ENCODE measurements at regions not wholly inside any gene's neighbourhood (a gene's known extent, or its start where the extent isn't known, plus 50 kb on each side); places are given as distances from the start of the nearest gene placed in this dataset.
"Not testable (repeated sequence)": the region's sequence is repeated elsewhere in the genome, so short reads cannot be mapped to it uniquely, and the experiment has no call there.

DNA sequence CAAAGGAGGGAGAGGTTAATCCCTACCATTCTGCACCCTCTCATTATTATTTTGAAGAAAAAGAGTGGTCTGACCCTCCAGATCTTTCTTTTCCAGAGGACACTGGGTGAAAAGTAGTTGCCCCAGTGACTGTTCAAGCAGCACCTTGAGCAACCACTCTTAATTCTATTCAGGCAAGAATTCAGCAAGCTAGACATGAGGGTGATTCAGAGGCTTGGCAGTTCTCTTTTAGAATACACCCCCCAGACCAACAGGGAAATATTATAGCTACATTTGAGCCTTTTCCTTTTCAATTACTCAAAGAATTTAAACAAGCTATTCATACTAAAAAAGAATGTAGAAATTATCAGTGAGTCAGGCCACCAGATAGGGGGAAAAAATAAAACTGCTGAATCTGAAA lies 178.3 kb downstream of the MRPS30 start:
- Mint-ChIP-seq H3K4me3 (no peak overlapping the region), H3K27me3 (no peaks in the 10 kb centered on the region), H3K27ac (no peak overlapping the region), H3K4me1 (no peaks in the 10 kb centered on the region), H3K36me3 (ENCODE audit: low read depth) (no peaks in the 10 kb centered on the region), H3K9me3 (ENCODE audit: low read depth) (peaks cover 32% of the 10 kb centered on the region)
- no peak for ATAC-seq
- intact Hi-C loops (cut with DNase I, micrococcal nuclease), result no loop called here
- CTCF ChIA-PET, result interaction anchor here (0.7 kb wide), 1 partner anchor 776 kb away, joined by 3 read pairs; no protein-coding TSS in a partner anchor
- DNase-seq, result no peak
- POLR2A ChIA-PET, result no interaction called here

DNA sequence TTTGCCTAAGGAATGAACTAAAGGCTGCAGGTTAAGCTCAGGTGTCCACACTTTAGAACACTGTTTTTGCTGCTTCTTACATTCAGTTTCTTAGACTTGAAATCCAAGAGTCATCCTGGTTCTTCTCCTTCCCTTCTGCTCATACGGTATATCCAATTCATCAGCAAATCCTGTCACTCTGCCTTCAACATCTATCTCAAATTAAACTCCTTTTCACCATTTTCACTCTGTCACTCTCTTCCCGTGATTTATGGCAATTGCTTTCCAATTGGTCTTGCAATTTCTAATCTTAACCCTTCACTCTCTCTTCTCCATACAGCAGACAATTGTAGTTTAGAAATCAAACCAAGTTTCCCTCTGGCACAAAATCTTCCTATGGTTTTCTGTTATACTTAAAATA lies 182.9 kb downstream of the MRPS30 start:
- Mint-ChIP-seq H3K9me3 (ENCODE audit: low read depth) (peaks cover 17% of the 10 kb centered on the region), H3K36me3 (ENCODE audit: low read depth) (no peaks in the 10 kb centered on the region), H3K27me3 (no peaks in the 10 kb centered on the region), H3K4me1 (no peaks in the 10 kb centered on the region), H3K4me3 (no peak overlapping the region), H3K27ac (no peak overlapping the region)
- POLR2A ChIA-PET, result no interaction called here
- DNase-seq, result no peak
- intact Hi-C loops (cut with DNase I, micrococcal nuclease), result no loop called here
- CTCF ChIA-PET, result no interaction called here
- no peak for ATAC-seq

DNA sequence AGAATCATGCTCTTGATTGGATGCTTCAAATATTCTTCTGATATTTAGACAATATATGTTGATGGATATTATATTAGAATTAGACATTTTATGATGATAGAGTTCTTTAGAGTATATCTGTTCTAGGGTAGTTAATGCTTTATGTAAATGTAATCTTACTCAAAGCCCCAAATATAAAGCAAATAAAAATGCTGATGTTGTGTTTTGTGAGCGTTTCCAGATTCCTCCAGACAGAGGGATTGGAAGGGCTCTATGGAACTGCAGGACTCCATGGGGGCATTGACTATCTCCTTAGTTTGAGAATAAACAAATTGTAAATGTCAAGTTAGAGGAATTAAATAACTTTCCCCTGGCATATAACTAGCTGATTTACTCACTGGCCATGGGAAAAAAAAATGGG lies 184.5 kb downstream of the MRPS30 start:
- Mint-ChIP-seq H3K27ac (no peak overlapping the region), H3K4me1 (no peaks in the 10 kb centered on the region), H3K4me3 (no peak overlapping the region), H3K9me3 (ENCODE audit: low read depth) (peaks cover 17% of the 10 kb centered on the region), H3K27me3 (no peaks in the 10 kb centered on the region), H3K36me3 (ENCODE audit: low read depth) (no peaks in the 10 kb centered on the region)
- DNase-seq (no peak), ATAC-seq (no peak)
- intact Hi-C loops (cut with DNase I, micrococcal nuclease), result no loop called here
- ChIA-PET CTCF (no interaction called here), POLR2A (no interaction called here)

DNA sequence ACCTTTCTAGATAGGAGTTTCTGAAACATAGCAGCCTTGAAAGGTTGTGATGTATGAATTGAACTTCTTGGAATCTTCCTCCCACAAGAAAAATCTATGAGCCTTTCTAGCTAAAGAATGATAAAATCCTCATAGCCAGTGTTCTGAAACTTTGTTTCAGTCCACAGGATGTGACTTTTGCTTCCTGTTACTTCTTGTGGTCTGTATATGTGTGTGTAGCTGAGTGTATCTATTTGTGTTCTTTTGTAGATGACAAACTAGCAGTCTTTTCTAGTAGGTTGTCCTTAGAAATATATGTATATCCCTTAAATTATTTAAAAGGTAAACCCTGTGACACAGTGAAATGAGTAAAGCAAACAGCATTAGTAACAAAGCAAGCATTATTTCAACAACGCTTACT lies 188.8 kb downstream of the MRPS30 start:
- intact Hi-C loops (cut with DNase I, micrococcal nuclease), result no loop called here
- CTCF ChIA-PET, result no interaction called here
- no peaks in the 10 kb centered on the region for H3K36me3 Mint-ChIP-seq (ENCODE audit: low read depth)

DNA sequence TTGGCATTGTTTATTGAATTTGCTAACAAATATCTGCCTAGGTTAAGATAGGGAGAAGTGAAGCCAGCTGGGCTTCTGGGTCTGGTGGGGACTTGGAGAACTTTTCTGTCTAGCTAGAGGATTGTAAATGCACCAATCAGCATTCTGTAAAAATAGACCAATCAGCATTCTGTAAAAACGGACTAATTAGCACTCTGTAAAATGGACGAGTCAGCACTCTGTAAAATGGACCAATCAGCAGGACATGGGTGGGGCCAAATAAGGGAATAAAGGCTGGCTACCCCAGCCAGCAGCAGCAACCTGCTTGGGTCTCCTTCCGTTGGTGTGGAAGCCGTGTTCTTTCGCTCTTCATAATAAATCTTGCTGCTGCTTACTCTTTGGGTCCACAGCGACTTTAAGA lies 198.4 kb downstream of the MRPS30 start:
- ATAC-seq; H3K9me3 Mint-ChIP-seq (ENCODE audit: low read depth); CTCF ChIA-PET; H3K4me1 Mint-ChIP-seq; intact Hi-C loops (cut with DNase I, micrococcal nuclease); H3K27me3 Mint-ChIP-seq; POLR2A ChIA-PET; H3K4me3 Mint-ChIP-seq; H3K27ac Mint-ChIP-seq; DNase-seq; H3K36me3 Mint-ChIP-seq (ENCODE audit: low read depth): not testable (repeated sequence)

More for the DNA sequence above, 188.8 kb downstream of the MRPS30 start:
- H3K4me1 Mint-ChIP-seq, result no peaks in the 10 kb centered on the region
- H3K9me3 Mint-ChIP-seq (ENCODE audit: low read depth), result no peaks in the 10 kb centered on the region
- no peak for ATAC-seq
- H3K27me3 Mint-ChIP-seq, result no peaks in the 10 kb centered on the region
- no peak for DNase-seq
- H3K4me3 Mint-ChIP-seq, result no peak overlapping the region
- POLR2A ChIA-PET, result no interaction called here
- no peak overlapping the region for H3K27ac Mint-ChIP-seq

GRCh38 chr5:45017568-45017967 lies 208.8 kb downstream of the MRPS30 start:
- ATAC-seq (no peak), DNase-seq (no peak)
- Mint-ChIP-seq H3K9me3 (ENCODE audit: low read depth) (peaks cover 5% of the 10 kb centered on the region), H3K27ac (no peak overlapping the region), H3K4me1 (no peaks in the 10 kb centered on the region), H3K4me3 (no peak overlapping the region), H3K27me3 (no peaks in the 10 kb centered on the region), H3K36me3 (ENCODE audit: low read depth) (no peaks in the 10 kb centered on the region)
- ChIA-PET POLR2A (no interaction called here), CTCF (interaction anchor here (0.7 kb wide), 1 partner anchor 803 kb away, joined by 3 read pairs; no protein-coding TSS in a partner anchor)
- intact Hi-C loops (cut with DNase I, micrococcal nuclease), result no loop called here

DNA sequence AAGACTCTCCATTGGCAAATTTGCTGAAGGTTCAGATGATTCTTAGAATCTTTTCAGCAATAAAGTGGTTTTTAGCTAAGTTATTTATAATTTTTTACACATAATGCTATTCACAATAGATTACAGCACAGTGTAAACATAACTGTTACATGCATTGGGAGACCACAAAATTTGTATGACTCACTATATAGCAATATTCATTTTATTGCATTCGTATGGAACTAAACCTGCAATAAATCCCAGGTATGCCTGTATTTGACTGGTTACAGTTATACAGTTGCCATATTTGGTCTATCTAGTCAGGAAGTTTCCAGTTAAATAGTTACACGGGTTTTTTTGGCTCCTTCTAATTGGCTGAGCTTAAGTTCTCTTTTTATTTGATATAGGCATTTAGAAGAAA lies 220.8 kb downstream of the MRPS30 start:
- no peaks in the 10 kb centered on the region for H3K4me1 Mint-ChIP-seq
- no peaks in the 10 kb centered on the region for H3K27me3 Mint-ChIP-seq
- ChIA-PET POLR2A (no interaction called here), CTCF (no interaction called here)
- intact Hi-C loops (cut with DNase I, micrococcal nuclease), result no loop called here
- H3K9me3 Mint-ChIP-seq (ENCODE audit: low read depth), result peaks cover 3% of the 10 kb centered on the region
- H3K4me3 Mint-ChIP-seq, result no peak overlapping the region
- H3K27ac Mint-ChIP-seq, result no peak overlapping the region
- DNase-seq (no peak), ATAC-seq (no peak)
- no peaks in the 10 kb centered on the region for H3K36me3 Mint-ChIP-seq (ENCODE audit: low read depth)

GRCh38 chr5:45035991-45036390 lies 227.2 kb downstream of the MRPS30 start:
- Mint-ChIP-seq H3K4me1 (no peaks in the 10 kb centered on the region), H3K27me3 (no peaks in the 10 kb centered on the region), H3K9me3 (ENCODE audit: low read depth) (peaks cover 1% of the 10 kb centered on the region), H3K36me3 (ENCODE audit: low read depth) (no peaks in the 10 kb centered on the region), H3K4me3 (no peak overlapping the region), H3K27ac (no peak overlapping the region)
- intact Hi-C loops (cut with DNase I, micrococcal nuclease), result no loop called here
- CTCF ChIA-PET, result interaction anchor here (0.5 to 0.6 kb wide), 2 partner anchors 10 to 1652 kb away, joined by 3 read pairs; no protein-coding TSS in a partner anchor
- no peak for DNase-seq
- ATAC-seq, result no peak
- POLR2A ChIA-PET, result no interaction called here

DNA sequence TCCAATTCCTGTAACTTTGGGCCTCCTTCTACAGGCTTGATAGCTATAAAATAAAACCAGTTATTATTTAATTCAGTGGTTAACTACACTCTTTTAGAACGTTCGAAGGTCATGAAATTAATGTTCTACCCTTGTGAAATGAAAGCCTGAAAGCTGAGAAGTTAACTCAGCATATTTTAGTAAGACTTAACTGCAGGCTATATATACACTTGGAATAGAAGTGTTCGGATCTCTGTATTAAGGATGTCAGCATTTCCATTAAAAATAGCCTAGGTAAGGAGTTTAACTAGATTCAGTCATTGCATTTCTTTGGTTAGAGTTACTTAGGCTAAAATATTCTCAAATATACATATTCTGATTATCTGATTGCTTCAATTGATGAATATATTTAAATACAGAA lies 229.2 kb downstream of the MRPS30 start:
- no peaks in the 10 kb centered on the region for H3K27me3 Mint-ChIP-seq
- intact Hi-C loops (cut with DNase I, micrococcal nuclease), result loop anchor here in 1 of 2 experiments (2.0 kb wide), 1 partner anchor 659 kb away; the partner anchor contains the start of gene HCN1
- DNase-seq, result no peak
- H3K27ac Mint-ChIP-seq, result no peak overlapping the region
- peaks cover 1% of the 10 kb centered on the region for H3K9me3 Mint-ChIP-seq (ENCODE audit: low read depth)
- no peak overlapping the region for H3K4me3 Mint-ChIP-seq
- ATAC-seq, result no peak
- H3K36me3 Mint-ChIP-seq (ENCODE audit: low read depth), result no peaks in the 10 kb centered on the region
- H3K4me1 Mint-ChIP-seq, result no peaks in the 10 kb centered on the region
- ChIA-PET CTCF (interaction anchor here (1.0 kb wide), 1 partner anchor 103 kb away, joined by 3 read pairs; no protein-coding TSS in a partner anchor), POLR2A (no interaction called here)

DNA sequence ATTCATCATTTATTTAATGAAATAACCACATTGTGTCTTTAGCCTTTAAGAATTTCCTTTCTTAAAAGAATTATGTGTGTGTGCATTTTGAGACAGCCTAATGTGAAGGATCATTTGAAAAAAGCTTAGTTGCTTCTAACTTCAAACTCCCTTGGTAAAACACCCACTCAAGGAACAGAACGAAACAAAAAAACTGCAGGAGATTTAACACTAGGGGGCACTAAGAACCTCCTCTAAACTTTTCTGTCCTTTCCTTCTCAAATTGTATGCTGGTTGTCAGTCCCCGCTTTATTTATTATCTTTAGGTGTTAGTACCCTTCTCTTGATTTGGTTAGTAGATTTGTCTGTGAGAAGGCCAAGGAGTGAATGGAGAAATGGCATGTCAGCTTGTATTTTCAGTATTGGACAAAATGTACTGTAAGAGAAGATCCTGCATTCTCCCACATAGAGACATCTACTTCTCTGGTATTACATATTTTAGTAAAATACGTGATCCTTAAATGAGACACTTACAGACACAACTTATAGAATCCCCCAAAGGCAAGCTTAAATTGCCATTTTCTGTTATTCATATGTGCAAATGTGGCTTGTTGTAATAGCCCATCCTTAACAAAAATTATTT lies 229.7 kb downstream of the MRPS30 start:
- no peaks in the 10 kb centered on the region for H3K4me1 Mint-ChIP-seq
- POLR2A ChIA-PET, result no interaction called here
- CTCF ChIA-PET, result interaction anchor here (1.1 kb wide), 1 partner anchor 657 kb away, joined by 3 read pairs; the partner anchor contains the start of gene HCN1

DNA sequence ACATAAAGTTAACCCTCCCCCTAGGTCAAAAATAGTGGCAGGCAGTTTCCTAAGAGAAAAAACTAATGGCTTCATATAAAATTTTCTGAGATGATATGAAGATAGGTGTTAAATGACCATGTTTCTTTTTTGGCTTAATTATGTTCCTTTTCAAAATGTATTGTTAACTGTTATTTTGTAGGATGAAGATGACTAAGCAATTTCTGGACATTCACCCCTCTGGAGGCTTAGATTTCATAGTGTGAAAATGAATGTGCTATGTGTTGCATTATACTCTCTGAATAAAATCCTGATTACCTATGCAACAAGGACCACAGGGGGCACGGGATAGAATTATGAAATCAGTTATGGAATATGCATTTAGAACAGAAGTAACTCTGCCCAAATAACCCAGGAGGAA lies 233.5 kb downstream of the MRPS30 start:
- DNase-seq (no peak), ATAC-seq (no peak)
- H3K36me3 Mint-ChIP-seq (ENCODE audit: low read depth), result no peaks in the 10 kb centered on the region
- no peaks in the 10 kb centered on the region for H3K9me3 Mint-ChIP-seq (ENCODE audit: low read depth)
- ChIA-PET POLR2A (no interaction called here), CTCF (no interaction called here)
- no peak overlapping the region for H3K4me3 Mint-ChIP-seq
- no peaks in the 10 kb centered on the region for H3K4me1 Mint-ChIP-seq
- H3K27ac Mint-ChIP-seq, result no peak overlapping the region
- no peaks in the 10 kb centered on the region for H3K27me3 Mint-ChIP-seq
- intact Hi-C loops (cut with DNase I, micrococcal nuclease), result no loop called here

More for the DNA sequence above, 229.7 kb downstream of the MRPS30 start:
- Mint-ChIP-seq H3K27ac (no peak overlapping the region), H3K4me3 (no peak overlapping the region), H3K27me3 (no peaks in the 10 kb centered on the region), H3K9me3 (ENCODE audit: low read depth) (peaks cover 1% of the 10 kb centered on the region), H3K36me3 (ENCODE audit: low read depth) (no peaks in the 10 kb centered on the region)
- DNase-seq (no peak), ATAC-seq (no peak)
- intact Hi-C loops (cut with DNase I, micrococcal nuclease), result loop anchor here in 1 of 2 experiments (2.0 kb wide), 1 partner anchor 658 kb away; the partner anchor contains the start of gene HCN1

- ATAC-seq (no peak), DNase-seq (no peak)
- intact Hi-C loops (cut with DNase I, micrococcal nuclease), result no loop called here
- Mint-ChIP-seq H3K27ac (no peak overlapping the region), H3K36me3 (ENCODE audit: low read depth) (no peaks in the 10 kb centered on the region), H3K27me3 (no peaks in the 10 kb centered on the region), H3K4me3 (no peak overlapping the region), H3K4me1 (no peaks in the 10 kb centered on the region), H3K9me3 (ENCODE audit: low read depth) (no peaks in the 10 kb centered on the region)
- POLR2A ChIA-PET, result no interaction called here
- CTCF ChIA-PET, result no interaction called here
These were observed 248.8 kb downstream of the MRPS30 start for GRCh38 chr5:45057564-45057963.
